T-helper 2 cell treated with Interferon-gamma antibody and Interleukin-4, amounts not matched to agents 5 μg/mL and 100 μg/mL, for 36 hours (primary cell): ENCODE measurements at regions not wholly inside any gene's neighbourhood (a gene's known extent, or its start where the extent isn't known, plus 50 kb on each side); places are given as distances from the start of the nearest gene placed in this dataset.
"Not testable (repeated sequence)": the region's sequence is repeated elsewhere in the genome, so short reads cannot be mapped to it uniquely, and the experiment has no call there.

ENCODE experiments used
- DNase-seq: peaks from one replicate; pipeline ENCODE4 v3.0.0; 2021; ENCODE audit warnings: low spot score
- H3K27ac Mint-ChIP-seq: one replicate; pipeline ENCODE4 v1.8.0; 2021; ENCODE audit warnings: mild to moderate bottlenecking, mixed read lengths
- H3K27me3 Mint-ChIP-seq: one replicate; pipeline ENCODE4 v1.8.0; 2021; ENCODE audit warnings: low read depth, mixed read lengths
- H3K36me3 Mint-ChIP-seq: one replicate; pipeline ENCODE4 v1.8.0; 2021; ENCODE audit warnings: low read depth, mixed read lengths
- H3K4me1 Mint-ChIP-seq: one replicate; pipeline ENCODE4 v1.8.0; 2021; ENCODE audit warnings: low read depth, mixed read lengths
- H3K4me3 Mint-ChIP-seq: one replicate; pipeline ENCODE4 v1.8.0; 2022; ENCODE audit warnings: mild to moderate bottlenecking, moderate library complexity, mixed read lengths
- H3K9me3 Mint-ChIP-seq: one replicate; pipeline ENCODE4 v1.8.0; 2021; ENCODE audit warnings: mixed read lengths

- H3K4me3 Mint-ChIP-seq: no peak overlapping the region
- DNase-seq: no peak
- peaks cover 11% of the 10 kb centered on the region for H3K4me1 Mint-ChIP-seq
- no peaks in the 10 kb centered on the region for H3K9me3 Mint-ChIP-seq
- no peak overlapping the region for H3K27ac Mint-ChIP-seq
- H3K36me3 Mint-ChIP-seq: no peaks in the 10 kb centered on the region
- H3K27me3 Mint-ChIP-seq: no peaks in the 10 kb centered on the region
These were observed 110.8 kb downstream of the TSEN15 start for GRCh38 chr1:184162281-184162680.

- Mint-ChIP-seq H3K27me3 (peaks cover 4% of the 10 kb centered on the region), H3K4me3 (no peak overlapping the region), H3K36me3 (no peaks in the 10 kb centered on the region), H3K4me1 (peaks cover 11% of the 10 kb centered on the region), H3K27ac (no peak overlapping the region), H3K9me3 (no peaks in the 10 kb centered on the region)
- DNase-seq: peak; percentile 23
These were observed 112.3 kb downstream of the TSEN15 start for GRCh38 chr1:184163674-184164465.

DNA sequence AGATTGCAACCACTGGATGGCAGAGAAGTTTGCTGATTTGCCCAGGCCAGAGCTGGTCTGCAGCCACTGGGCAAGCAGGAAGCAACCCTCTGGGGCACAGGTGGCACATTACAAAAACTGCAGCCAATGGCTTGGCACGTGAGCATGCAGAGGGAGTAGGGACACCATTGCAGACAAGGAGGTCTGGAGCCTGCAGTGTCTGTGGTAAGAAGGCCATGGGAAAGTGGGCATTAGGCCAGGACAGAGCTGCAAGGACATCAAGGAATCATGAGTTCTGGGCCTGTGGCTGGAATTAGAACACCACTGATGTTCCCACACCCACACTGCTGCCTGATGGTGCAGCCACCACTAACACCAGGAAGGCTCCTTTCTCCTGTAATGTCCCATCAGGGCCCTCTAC, 113.0 kb downstream of the TSEN15 start:
- Mint-ChIP-seq H3K9me3 (no peaks in the 10 kb centered on the region), H3K36me3 (no peaks in the 10 kb centered on the region), H3K4me3 (no peak overlapping the region), H3K27ac (no peak overlapping the region), H3K4me1 (peaks cover 11% of the 10 kb centered on the region), H3K27me3 (peaks cover 9% of the 10 kb centered on the region)
- DNase-seq: no peak

DNA sequence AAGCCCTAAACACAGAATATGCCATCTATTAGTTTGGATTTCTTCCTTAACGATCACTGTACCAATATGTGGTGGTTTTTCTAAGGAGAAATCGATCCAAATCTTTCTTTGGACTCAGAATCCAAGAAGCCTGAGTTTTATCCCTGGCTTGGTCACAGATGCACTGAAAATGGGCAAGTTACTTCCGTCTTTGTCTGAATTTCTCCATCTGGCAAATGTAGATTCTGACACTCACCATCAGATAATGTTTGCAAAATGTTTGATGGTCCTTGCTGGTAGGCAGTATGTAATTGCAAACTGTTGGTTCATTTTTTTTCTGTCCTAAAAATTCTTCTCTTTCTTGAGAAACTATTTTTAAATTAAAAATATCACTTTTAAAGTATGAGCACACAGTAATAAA, 115.0 kb downstream of the TSEN15 start:
- Mint-ChIP-seq H3K9me3 (peaks cover under 1% of the 10 kb centered on the region), H3K36me3 (no peaks in the 10 kb centered on the region), H3K27me3 (peaks cover 9% of the 10 kb centered on the region), H3K4me3 (no peak overlapping the region), H3K4me1 (peaks cover 11% of the 10 kb centered on the region), H3K27ac (no peak overlapping the region)
- no peak for DNase-seq

GRCh38 chr1:184167352-184167751, 115.8 kb downstream of the TSEN15 start:
- H3K4me1 Mint-ChIP-seq: peaks cover 11% of the 10 kb centered on the region
- DNase-seq: no peak
- H3K9me3 Mint-ChIP-seq: peaks cover 4% of the 10 kb centered on the region
- no peak overlapping the region for H3K27ac Mint-ChIP-seq
- H3K4me3 Mint-ChIP-seq: no peak overlapping the region
- peaks cover 9% of the 10 kb centered on the region for H3K27me3 Mint-ChIP-seq
- H3K36me3 Mint-ChIP-seq: no peaks in the 10 kb centered on the region

DNA sequence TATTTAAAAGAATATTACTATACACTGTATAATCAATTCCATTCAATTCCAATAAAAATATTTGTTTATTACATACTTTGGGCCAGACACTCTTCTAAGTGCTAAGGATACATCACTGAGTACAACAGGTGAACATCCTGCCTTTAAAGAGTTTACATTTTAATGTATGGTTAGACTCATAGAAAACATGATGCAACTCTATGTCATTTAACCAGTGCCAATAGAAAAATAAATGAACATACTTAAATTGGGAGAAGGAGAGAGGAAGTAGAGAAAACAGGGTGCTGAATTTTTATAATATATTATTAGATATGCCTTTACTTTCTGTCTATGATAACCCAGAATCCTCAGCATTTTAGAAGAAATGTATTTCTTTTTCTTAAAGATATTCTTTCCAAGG, 119.2 kb downstream of the TSEN15 start:
- Mint-ChIP-seq H3K4me1 (no peaks in the 10 kb centered on the region), H3K27me3 (peaks cover 9% of the 10 kb centered on the region), H3K27ac (no peak overlapping the region), H3K9me3 (peaks cover 4% of the 10 kb centered on the region), H3K36me3 (no peaks in the 10 kb centered on the region), H3K4me3 (no peak overlapping the region)
- DNase-seq: no peak

- no peaks in the 10 kb centered on the region for H3K27me3 Mint-ChIP-seq
- no peak overlapping the region for H3K27ac Mint-ChIP-seq
- H3K9me3 Mint-ChIP-seq: peaks cover 4% of the 10 kb centered on the region
These were observed 124.5 kb downstream of the TSEN15 start for GRCh38 chr1:184176058-184176457.

DNA sequence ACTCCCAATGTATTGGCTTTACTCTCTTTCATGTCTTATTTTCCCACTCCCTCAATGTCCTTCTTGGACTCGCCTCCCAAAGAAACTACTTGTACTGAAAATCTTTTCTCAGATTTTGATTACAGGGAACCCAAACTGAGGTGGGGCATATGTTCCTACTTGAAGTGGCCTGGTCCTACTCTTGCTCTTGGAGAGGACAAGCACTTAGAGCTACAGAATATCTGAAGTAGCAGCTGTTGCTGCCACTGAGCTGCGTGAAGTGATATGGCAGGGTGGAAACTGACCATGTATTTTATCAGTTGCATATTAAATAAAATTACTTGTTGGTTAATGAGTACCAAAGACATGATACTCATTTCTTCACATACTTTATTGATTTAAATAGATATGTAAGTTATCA, 129.5 kb downstream of the TSEN15 start:
- no peak for DNase-seq
- no peak overlapping the region for H3K27ac Mint-ChIP-seq
- H3K4me3 Mint-ChIP-seq: no peak overlapping the region
- peaks cover 4% of the 10 kb centered on the region for H3K9me3 Mint-ChIP-seq
- H3K4me1 Mint-ChIP-seq: no peaks in the 10 kb centered on the region
- H3K27me3 Mint-ChIP-seq: peaks cover 5% of the 10 kb centered on the region
- H3K36me3 Mint-ChIP-seq: no peaks in the 10 kb centered on the region

More at GRCh38 chr1:184176058-184176457, 124.5 kb downstream of the TSEN15 start:
- H3K4me1 Mint-ChIP-seq: no peaks in the 10 kb centered on the region
- no peaks in the 10 kb centered on the region for H3K36me3 Mint-ChIP-seq
- no peak overlapping the region for H3K4me3 Mint-ChIP-seq
- no peak for DNase-seq

GRCh38 chr1:184183919-184184318, 132.4 kb downstream of the TSEN15 start:
- H3K36me3 Mint-ChIP-seq: no peaks in the 10 kb centered on the region
- H3K4me1 Mint-ChIP-seq: no peaks in the 10 kb centered on the region
- H3K27ac Mint-ChIP-seq: no peak overlapping the region
- DNase-seq: no peak
- peaks cover 4% of the 10 kb centered on the region for H3K9me3 Mint-ChIP-seq
- no peak overlapping the region for H3K4me3 Mint-ChIP-seq
- peaks cover 8% of the 10 kb centered on the region for H3K27me3 Mint-ChIP-seq

GRCh38 chr1:184184614-184185013, 133.1 kb downstream of the TSEN15 start:
- H3K27ac Mint-ChIP-seq, H3K4me1 Mint-ChIP-seq, H3K4me3 Mint-ChIP-seq, H3K9me3 Mint-ChIP-seq, H3K36me3 Mint-ChIP-seq, DNase-seq: not testable (repeated sequence)
- H3K27me3 Mint-ChIP-seq: peaks cover 12% of the 10 kb centered on the region

- H3K4me1 Mint-ChIP-seq: no peaks in the 10 kb centered on the region
- no peak for DNase-seq
- H3K27me3 Mint-ChIP-seq: peaks cover 16% of the 10 kb centered on the region
- H3K36me3 Mint-ChIP-seq: no peaks in the 10 kb centered on the region
- no peak overlapping the region for H3K4me3 Mint-ChIP-seq
- H3K9me3 Mint-ChIP-seq: peaks cover 4% of the 10 kb centered on the region
- no peak overlapping the region for H3K27ac Mint-ChIP-seq
These were observed 133.8 kb downstream of the TSEN15 start for GRCh38 chr1:184185347-184185746.

DNA sequence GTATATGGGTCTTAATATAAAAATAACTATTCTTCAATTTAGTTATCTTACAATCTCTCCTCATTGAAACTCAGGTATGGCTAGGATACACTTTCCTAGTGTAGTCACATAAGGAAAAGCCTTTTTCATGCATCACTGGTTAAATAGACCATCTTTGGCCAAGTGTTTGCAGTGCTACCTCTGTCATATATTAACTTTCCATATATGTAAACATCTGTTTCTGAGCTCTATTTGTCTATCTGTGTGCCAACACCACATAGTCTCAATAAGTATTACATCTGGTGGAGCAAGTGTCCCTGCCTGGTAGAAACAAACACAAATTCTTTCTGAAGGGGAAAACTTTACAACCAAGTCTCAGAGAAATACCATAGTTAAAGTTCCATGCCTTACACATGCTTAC, 134.6 kb downstream of the TSEN15 start:
- H3K27ac Mint-ChIP-seq: no peak overlapping the region
- no peak overlapping the region for H3K4me3 Mint-ChIP-seq
- H3K27me3 Mint-ChIP-seq: peaks cover 23% of the 10 kb centered on the region
- no peaks in the 10 kb centered on the region for H3K4me1 Mint-ChIP-seq
- DNase-seq: no peak
- no peaks in the 10 kb centered on the region for H3K36me3 Mint-ChIP-seq
- peaks cover 4% of the 10 kb centered on the region for H3K9me3 Mint-ChIP-seq

DNA sequence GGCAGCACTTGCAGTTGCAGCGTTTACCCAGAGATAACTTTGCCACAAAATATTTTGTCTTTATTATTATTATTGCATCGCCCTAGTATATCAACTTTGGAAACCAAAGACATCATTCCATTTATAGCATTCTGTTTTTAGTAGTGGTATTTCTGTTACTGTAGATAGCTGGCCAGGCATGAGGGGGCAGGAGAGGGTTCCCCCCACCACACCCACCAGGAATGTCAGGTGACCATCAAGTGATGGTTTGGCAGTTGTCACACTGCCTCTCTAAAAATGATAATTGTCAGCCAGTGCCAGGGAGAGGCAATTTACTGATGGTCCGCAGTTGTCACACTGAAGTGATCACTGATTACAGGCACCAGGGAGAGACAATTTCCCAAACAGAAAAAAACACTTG, 135.6 kb downstream of the TSEN15 start:
- no peaks in the 10 kb centered on the region for H3K4me1 Mint-ChIP-seq
- H3K4me3 Mint-ChIP-seq: no peak overlapping the region
- peaks cover 26% of the 10 kb centered on the region for H3K27me3 Mint-ChIP-seq
- no peak for DNase-seq
- peaks cover 4% of the 10 kb centered on the region for H3K9me3 Mint-ChIP-seq
- H3K36me3 Mint-ChIP-seq: no peaks in the 10 kb centered on the region
- H3K27ac Mint-ChIP-seq: no peak overlapping the region

DNA sequence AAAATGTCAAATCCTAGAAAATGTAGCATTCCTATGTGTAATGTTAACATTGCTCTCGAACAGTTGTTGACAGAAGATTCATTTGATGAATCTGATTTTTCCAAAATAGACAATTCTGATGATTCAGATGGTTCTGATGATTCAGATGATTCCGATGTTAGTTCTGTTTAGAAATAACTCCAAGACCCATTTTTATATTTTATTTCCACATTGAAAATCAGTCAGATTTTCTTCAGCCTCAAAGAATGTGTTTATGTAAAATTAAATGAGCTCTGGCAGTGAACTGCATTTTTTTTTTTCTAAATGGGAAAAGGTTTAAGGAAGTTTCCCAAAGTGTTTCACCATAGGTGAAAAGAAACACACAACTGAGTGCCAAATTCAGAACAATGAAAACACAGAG, 136.5 kb downstream of the TSEN15 start:
- H3K27me3 Mint-ChIP-seq: peaks cover 26% of the 10 kb centered on the region
- no peak overlapping the region for H3K4me3 Mint-ChIP-seq
- no peak for DNase-seq
- no peak overlapping the region for H3K27ac Mint-ChIP-seq
- no peaks in the 10 kb centered on the region for H3K4me1 Mint-ChIP-seq
- H3K36me3 Mint-ChIP-seq: no peaks in the 10 kb centered on the region
- H3K9me3 Mint-ChIP-seq: peaks cover 4% of the 10 kb centered on the region

DNA sequence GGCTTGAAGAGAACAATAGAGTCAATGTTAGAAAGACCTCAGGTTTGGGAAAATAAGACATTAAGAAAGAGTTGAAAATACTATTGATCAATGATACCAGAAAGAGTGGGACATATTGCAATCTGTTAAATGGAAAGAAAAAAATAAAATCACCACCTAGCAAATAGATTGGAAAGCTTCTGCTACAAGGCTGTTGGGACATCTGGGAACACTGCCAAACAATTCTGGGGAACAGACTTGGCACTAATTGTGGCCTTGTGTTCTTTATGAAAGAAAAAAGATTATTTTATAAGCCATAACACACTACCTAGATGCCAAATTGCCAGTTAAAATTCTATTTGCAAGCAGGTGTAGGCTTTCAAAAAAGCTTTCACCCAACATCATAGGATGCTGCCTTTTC, 137.8 kb downstream of the TSEN15 start:
- Mint-ChIP-seq H3K9me3 (peaks cover 4% of the 10 kb centered on the region), H3K36me3 (no peaks in the 10 kb centered on the region), H3K27me3 (peaks cover 28% of the 10 kb centered on the region), H3K4me3 (no peak overlapping the region), H3K4me1 (no peaks in the 10 kb centered on the region), H3K27ac (no peak overlapping the region)
- no peak for DNase-seq
